Testis (tissue), 2 donors: ENCODE measurements at regions not wholly inside any gene's neighbourhood (a gene's known extent, or its start where the extent isn't known, plus 50 kb on each side); places are given as distances from the start of the nearest gene placed in this dataset.

Experiments used
- POLR2A ChIP-seq: fragments of 450-650 bp; IDR thresholded peaks from one replicate; pipeline ENCODE4 v1.6.1; 2017; ENCODE audit warnings: antibody characterized with exemption, mild to moderate bottlenecking, moderate library complexity
- TF ChIP-seq, protein P1 (sequence below), 3 experiments: fragments of 450-650 bp in 2 of 3; fragments of 200-600 bp in 1 of 3; sonication (generic) in 1 of 3; IDR thresholded peaks; one replicate each; pipeline ENCODE4 v1.5.1; 2016 to 2019; ENCODE audit warnings: antibody characterized with exemption in 3 of 3, mild to moderate bottlenecking in 2 of 3, moderate library complexity in 1 of 3

DNA sequence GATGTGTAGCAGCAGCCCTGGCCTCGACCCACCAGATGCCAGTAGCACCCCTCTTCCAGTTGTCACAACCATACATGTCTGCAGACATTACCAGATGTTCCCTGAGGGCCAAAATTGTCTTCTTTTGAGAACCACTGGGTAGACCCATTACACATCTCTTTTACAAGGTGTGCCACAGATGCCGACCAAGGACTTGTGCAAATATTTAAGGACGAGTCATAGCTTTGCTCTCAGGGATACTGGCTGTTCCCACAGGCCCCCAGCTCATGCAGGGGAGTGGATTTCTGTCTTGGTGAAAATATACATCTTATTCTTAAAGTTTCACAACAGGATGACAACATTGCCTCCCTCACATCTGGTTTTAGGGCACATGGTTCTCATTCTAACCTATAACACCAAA, 59.4 kb upstream of the ZBTB18 start:
- TF ChIP-seq, protein P1, sequence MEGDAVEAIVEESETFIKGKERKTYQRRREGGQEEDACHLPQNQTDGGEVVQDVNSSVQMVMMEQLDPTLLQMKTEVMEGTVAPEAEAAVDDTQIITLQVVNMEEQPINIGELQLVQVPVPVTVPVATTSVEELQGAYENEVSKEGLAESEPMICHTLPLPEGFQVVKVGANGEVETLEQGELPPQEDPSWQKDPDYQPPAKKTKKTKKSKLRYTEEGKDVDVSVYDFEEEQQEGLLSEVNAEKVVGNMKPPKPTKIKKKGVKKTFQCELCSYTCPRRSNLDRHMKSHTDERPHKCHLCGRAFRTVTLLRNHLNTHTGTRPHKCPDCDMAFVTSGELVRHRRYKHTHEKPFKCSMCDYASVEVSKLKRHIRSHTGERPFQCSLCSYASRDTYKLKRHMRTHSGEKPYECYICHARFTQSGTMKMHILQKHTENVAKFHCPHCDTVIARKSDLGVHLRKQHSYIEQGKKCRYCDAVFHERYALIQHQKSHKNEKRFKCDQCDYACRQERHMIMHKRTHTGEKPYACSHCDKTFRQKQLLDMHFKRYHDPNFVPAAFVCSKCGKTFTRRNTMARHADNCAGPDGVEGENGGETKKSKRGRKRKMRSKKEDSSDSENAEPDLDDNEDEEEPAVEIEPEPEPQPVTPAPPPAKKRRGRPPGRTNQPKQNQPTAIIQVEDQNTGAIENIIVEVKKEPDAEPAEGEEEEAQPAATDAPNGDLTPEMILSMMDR (IDR thresholded peaks at IDR 0.05): no peak
- no peak for TF ChIP-seq POLR2A
